ENCODE measurements at regions not wholly inside any gene's neighbourhood (a gene's known extent, or its start where the extent isn't known, plus 50 kb on each side); places are given as distances from the start of the nearest gene placed in this dataset.

- H3K4me2 ChIP-seq (ENCODE audit: insufficient read depth, low read length), result no peak overlapping the region
- FAIRE-seq (no peak), DNase-seq (ENCODE audit: extremely low read depth in 1 of 4, low spot score in 3 of 4) (no peak), ATAC-seq (no peak)
- H2AFZ ChIP-seq (ENCODE audit: low read depth, low read length), result no peak overlapping the region
- H3K27ac ChIP-seq (ENCODE audit: extremely low read depth, low read depth, low read length), result no peak overlapping the region
- POLR2A ChIA-PET, result no interaction called here
- no peaks in the 10 kb centered on the region for H3K4me1 ChIP-seq (replicated peaks in 1 of 2; ENCODE audit: control insufficient read depth in 2 of 2, insufficient read depth in 2 of 2, low read length in 2 of 2)
- no peak overlapping the region for H3K4me3 ChIP-seq
- CTCF ChIA-PET (ENCODE audit: low intra/inter-chr PET ratio), result no interaction called here
- BruUV-seq (replicated peaks), result no TSS peak
- no peak overlapping the region for H3K9ac ChIP-seq (ENCODE audit: insufficient read depth in 1 of 2, low read depth in 2 of 2, low read length in 2 of 2)
- no peaks in the 10 kb centered on the region for H3K9me1 ChIP-seq (ENCODE audit: control insufficient read depth, insufficient read depth, low read length)
- no peaks in the 10 kb centered on the region for H3K27me3 ChIP-seq (ENCODE audit: control insufficient read depth in 2 of 2, insufficient read depth in 2 of 2, low read length in 2 of 2)
- WGBS (ENCODE audit: insufficient coverage, low coverage, missing lambda C conversion rate), result 4% methylated on average over 1 of the region's 1 CpG
- H3K79me2 ChIP-seq (ENCODE audit: control insufficient read depth, insufficient read depth, low read length), result no peaks in the 10 kb centered on the region
- no peaks in the 10 kb centered on the region for H3K36me3 ChIP-seq (ENCODE audit: control insufficient read depth, insufficient read depth, low read length)
- no peaks in the 10 kb centered on the region for H4K20me1 ChIP-seq (replicated peaks; ENCODE audit: control insufficient read depth, insufficient read depth, low read length)
- in situ Hi-C loops (cut with MboI), result no loop called here
- intact Hi-C loops (cut with micrococcal nuclease), result no loop called here
- no peaks in the 10 kb centered on the region for H3K9me3 ChIP-seq (replicated peaks; ENCODE audit: control insufficient read depth, insufficient read depth, low read depth, low read length)
- TF ChIP-seq FUS (optimal IDR thresholded peaks at IDR 0.05; ENCODE audit: low read depth, low read length) (no peak), TBP (optimal IDR thresholded peaks at IDR 0.05; ENCODE audit: low read depth, low read length) (no peak), NFYB (IDR thresholded peaks at IDR 0.05; ENCODE audit: extremely low read depth, insufficient read length) (no peak), CUX1 (CRISPR knock-in tag; IDR thresholded peaks at IDR 0.05) (no peak), ZBTB8A (IDR thresholded peaks at IDR 0.05; ENCODE audit: partially characterized antibody) (no peak), ATF7 (IDR thresholded peaks at IDR 0.05) (no peak), ZNF740 (CRISPR knock-in tag; IDR thresholded peaks at IDR 0.05) (no peak), ZNF740 (tag; IDR thresholded peaks at IDR 0.05) (no peak), NCOA1 (IDR thresholded peaks at IDR 0.05; ENCODE audit: low read depth) (no peak), TAF15 (IDR thresholded peaks at IDR 0.05; ENCODE audit: low read depth, low read length) (no peak), U2AF2 (optimal IDR thresholded peaks at IDR 0.05; ENCODE audit: low read depth, low read length) (no peak), CBX2 (IDR thresholded peaks at IDR 0.05; ENCODE audit: insufficient read depth, low read length, poor library complexity, severe bottlenecking) (no peak), MAX (CRISPR knock-in tag; IDR thresholded peaks at IDR 0.05) (no peak), ZNF507 (tag; conservative IDR thresholded peaks at IDR 0.05) (no peak), ZZZ3 (IDR thresholded peaks at IDR 0.05) (no peak), HOXB6 (CRISPR knock-in tag; IDR thresholded peaks at IDR 0.05; ENCODE audit: borderline replicate concordance) (no peak)
Measured at GRCh38 chr3:18919158-18919557, 229.2 kb upstream of the KCNH8 start.

Measured in K562 (cell line).